ENCODE measurements at regions not wholly inside any gene's neighbourhood (a gene's known extent, or its start where the extent isn't known, plus 50 kb on each side); places are given as distances from the start of the nearest gene placed in this dataset.

DNA sequence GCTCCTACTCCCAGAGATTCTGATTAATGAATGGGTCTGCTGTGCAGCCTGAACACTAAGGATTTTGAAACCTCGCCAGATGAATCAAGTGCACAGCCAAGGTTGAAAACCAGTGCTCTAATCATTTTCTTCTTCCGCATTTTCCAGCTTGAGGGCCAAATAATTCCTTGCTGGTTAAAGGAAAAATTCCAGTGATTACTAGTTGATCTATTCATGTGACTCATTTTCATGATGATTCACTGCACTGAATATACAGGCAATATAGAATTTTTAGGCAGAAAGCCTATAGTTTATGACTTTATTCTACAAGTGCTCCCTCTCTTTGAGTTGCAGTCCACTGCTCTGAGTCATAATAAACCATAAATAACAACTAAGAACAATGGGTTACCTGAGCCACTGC, 80.6 kb upstream of the PROKR2 start:
- Histone ChIP-seq H3K27me3 (ENCODE audit: control insufficient read depth in 3 of 3, insufficient read depth in 3 of 3, low read depth in 1 of 3, low read length in 3 of 3) (no peaks in the 10 kb centered on the region), H3K79me1 (ENCODE audit: low read depth, low read length) (no peaks in the 10 kb centered on the region), H3K23ac (ENCODE audit: low read depth, low read length, poor library complexity) (no peak overlapping the region), H2BK120ac (ENCODE audit: low read depth, low read length) (no peak overlapping the region), H2AK5ac (ENCODE audit: low read depth, low read length) (no peak overlapping the region), H4K91ac (ENCODE audit: low read depth, low read length, poor library complexity) (no peak overlapping the region), H3K4ac (ENCODE audit: low read length) (no peak overlapping the region), H2BK12ac (ENCODE audit: low read length) (no peak overlapping the region), H2AFZ (ENCODE audit: low read length) (no peak overlapping the region), H2BK15ac (ENCODE audit: low read length) (no peak overlapping the region), H3K18ac (ENCODE audit: low read length) (no peak overlapping the region), H3K4me3 (ENCODE audit: low read length in 2 of 2) (no peak overlapping the region), H3K4me2 (ENCODE audit: insufficient read depth, low read length, poor library complexity, severe bottlenecking) (no peak overlapping the region), H3K36me3 (replicated peaks in 1 of 2; ENCODE audit: control insufficient read depth in 2 of 2, insufficient read depth in 2 of 2, low read length in 2 of 2) (no peaks in the 10 kb centered on the region), H3K4me1 (ENCODE audit: control insufficient read depth in 2 of 2, insufficient read depth in 1 of 2, low read depth in 1 of 2, low read length in 2 of 2) (peaks cover 0 to 4% of the 10 kb centered on the region in 2 donors), H3K27ac (replicated peaks; ENCODE audit: low read length) (no peak overlapping the region), H4K8ac (ENCODE audit: low read depth, low read length) (no peak overlapping the region), H3K9ac (ENCODE audit: low read depth, low read length, poor library complexity) (no peak overlapping the region), H3K14ac (ENCODE audit: low read length) (no peak overlapping the region), H2BK5ac (ENCODE audit: low read length) (no peak overlapping the region), H3K9me3 (replicated peaks in 1 of 2; ENCODE audit: control insufficient read depth in 2 of 2, insufficient read depth in 1 of 2, low read depth in 1 of 2, low read length in 2 of 2) (no peaks in the 10 kb centered on the region)
- DNase-seq (ENCODE audit: low spot score): no peak
- WGBS, 2 donors (ENCODE audit: extremely low coverage in 2 of 2, insufficient read length in 2 of 2, insufficient replicate concordance in 1 of 2): no CpG with 5 or more reads among the region's 2 CpGs

DNA sequence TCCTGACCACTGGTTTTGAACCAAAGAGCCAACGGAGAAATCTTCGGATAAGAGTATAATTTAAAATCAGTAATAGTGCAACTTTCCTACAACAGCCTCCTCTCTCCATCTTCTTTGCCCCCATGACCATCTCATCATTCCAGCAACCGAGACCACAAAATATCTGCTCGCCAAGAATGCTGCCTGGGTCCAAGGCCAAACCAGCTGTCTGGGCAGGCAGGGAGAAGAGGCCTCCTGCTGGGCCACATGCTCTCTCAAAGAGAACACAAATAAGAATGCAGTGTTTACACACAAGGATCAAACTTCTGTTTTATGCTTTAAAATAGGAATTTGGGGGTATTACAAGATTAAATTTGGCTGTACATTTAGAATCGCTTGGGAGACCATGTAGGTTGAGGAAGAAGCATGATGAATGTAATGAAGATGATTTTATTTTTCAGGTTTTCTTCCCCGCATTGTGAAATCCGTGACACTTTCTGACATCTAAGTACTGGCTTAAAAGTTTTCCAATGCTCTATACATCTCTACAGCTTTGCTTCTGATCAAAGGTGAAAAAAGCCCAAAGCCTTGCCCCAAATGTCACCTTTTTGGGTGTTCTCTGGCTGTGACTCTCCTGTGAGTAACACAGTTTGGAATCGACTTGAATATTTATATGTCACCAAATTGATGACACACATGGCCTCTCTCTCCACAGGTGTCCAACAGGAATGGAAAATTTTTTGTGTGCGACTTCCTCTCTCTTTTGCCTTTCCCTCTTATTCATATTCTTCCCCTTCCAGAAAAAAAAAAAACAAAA, 79.4 kb upstream of the PROKR2 start:
- H2BK12ac ChIP-seq (ENCODE audit: low read length): no peak overlapping the region
- no peak overlapping the region for H3K4me2 ChIP-seq (ENCODE audit: insufficient read depth, low read length, poor library complexity, severe bottlenecking)
- no peak overlapping the region for H3K23ac ChIP-seq (ENCODE audit: low read depth, low read length, poor library complexity)
- H3K27me3 ChIP-seq (ENCODE audit: control insufficient read depth in 3 of 3, insufficient read depth in 3 of 3, low read depth in 1 of 3, low read length in 3 of 3): peaks cover 0 to 7% (median 0%) of the 10 kb centered on the region in 3 experiments
- H3K4me3 ChIP-seq (ENCODE audit: low read length in 2 of 2): no peak overlapping the region
- no peak overlapping the region for H2BK15ac ChIP-seq (ENCODE audit: low read length)
- no peaks in the 10 kb centered on the region for H3K9me3 ChIP-seq (replicated peaks in 1 of 2; ENCODE audit: control insufficient read depth in 2 of 2, insufficient read depth in 1 of 2, low read depth in 1 of 2, low read length in 2 of 2)
- no peak overlapping the region for H2BK120ac ChIP-seq (ENCODE audit: low read depth, low read length)
- no peak overlapping the region for H3K14ac ChIP-seq (ENCODE audit: low read length)
- H3K4ac ChIP-seq (ENCODE audit: low read length): no peak overlapping the region
- no peak overlapping the region for H4K91ac ChIP-seq (ENCODE audit: low read depth, low read length, poor library complexity)
- no CpG with 5 or more reads among the region's 9 CpGs for WGBS, 2 donors (ENCODE audit: extremely low coverage in 2 of 2, insufficient read length in 2 of 2, insufficient replicate concordance in 1 of 2)
- no peak overlapping the region for H3K27ac ChIP-seq (replicated peaks; ENCODE audit: low read length)
- H3K18ac ChIP-seq (ENCODE audit: low read length): no peak overlapping the region
- no peak overlapping the region for H4K8ac ChIP-seq (ENCODE audit: low read depth, low read length)
- H2BK5ac ChIP-seq (ENCODE audit: low read length): no peak overlapping the region
- no peak overlapping the region for H2AK5ac ChIP-seq (ENCODE audit: low read depth, low read length)
- H2AFZ ChIP-seq (ENCODE audit: low read length): no peak overlapping the region
- DNase-seq (ENCODE audit: low spot score): no peak
- H3K4me1 ChIP-seq (ENCODE audit: control insufficient read depth in 2 of 2, insufficient read depth in 1 of 2, low read depth in 1 of 2, low read length in 2 of 2): peaks cover 0 to 11% of the 10 kb centered on the region in 2 donors
- H3K36me3 ChIP-seq (replicated peaks in 1 of 2; ENCODE audit: control insufficient read depth in 2 of 2, insufficient read depth in 2 of 2, low read length in 2 of 2): no peaks in the 10 kb centered on the region
- no peaks in the 10 kb centered on the region for H3K79me1 ChIP-seq (ENCODE audit: low read depth, low read length)
- H3K9ac ChIP-seq (ENCODE audit: low read depth, low read length, poor library complexity): no peak overlapping the region

DNA sequence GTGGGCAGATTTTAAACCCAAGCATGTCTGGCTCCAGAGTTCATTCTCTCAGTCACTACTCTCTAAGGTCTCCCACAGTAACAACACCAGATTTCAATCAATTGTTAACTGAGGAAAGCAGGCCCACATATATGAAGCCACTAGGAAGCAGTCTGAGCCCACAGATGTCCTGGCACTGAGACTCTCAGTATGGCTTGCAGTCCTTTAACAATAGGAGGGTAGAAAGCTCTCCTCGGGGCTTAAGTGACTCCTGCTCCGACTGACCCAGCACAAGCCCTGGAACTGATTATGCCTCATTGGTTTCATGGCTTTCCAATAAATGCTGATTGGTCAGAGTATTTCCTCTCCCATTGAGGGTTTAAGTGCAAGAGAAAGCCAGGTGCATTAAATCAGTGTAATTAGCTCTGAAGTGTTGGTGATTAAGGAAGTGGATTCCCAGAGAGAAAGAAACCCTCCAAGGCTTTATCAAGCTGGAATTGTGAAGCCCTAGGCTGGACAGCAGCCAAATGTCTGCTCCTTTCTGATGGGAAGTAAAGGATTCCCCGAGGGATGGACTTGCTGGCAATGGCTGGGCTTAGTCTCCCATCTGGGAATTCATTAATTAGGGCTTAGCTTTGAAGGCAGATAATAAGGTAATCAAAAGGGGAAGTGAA, 76.6 kb upstream of the PROKR2 start:
- Histone ChIP-seq H3K4me1 (ENCODE audit: control insufficient read depth in 2 of 2, insufficient read depth in 1 of 2, low read depth in 1 of 2, low read length in 2 of 2) (peaks cover 0 to 12% of the 10 kb centered on the region in 2 donors), H2AFZ (ENCODE audit: low read length) (no peak overlapping the region), H3K23ac (ENCODE audit: low read depth, low read length, poor library complexity) (no peak overlapping the region), H4K91ac (ENCODE audit: low read depth, low read length, poor library complexity) (no peak overlapping the region), H3K27me3 (ENCODE audit: control insufficient read depth in 3 of 3, insufficient read depth in 3 of 3, low read depth in 1 of 3, low read length in 3 of 3) (peaks cover 0 to 13% (median 0%) of the 10 kb centered on the region in 3 experiments), H3K36me3 (replicated peaks in 1 of 2; ENCODE audit: control insufficient read depth in 2 of 2, insufficient read depth in 2 of 2, low read length in 2 of 2) (no peaks in the 10 kb centered on the region), H3K27ac (replicated peaks; ENCODE audit: low read length) (peak overlapping the region; percentile 64), H4K8ac (ENCODE audit: low read depth, low read length) (no peak overlapping the region), H3K9me3 (replicated peaks in 1 of 2; ENCODE audit: control insufficient read depth in 2 of 2, insufficient read depth in 1 of 2, low read depth in 1 of 2, low read length in 2 of 2) (no peaks in the 10 kb centered on the region), H3K18ac (ENCODE audit: low read length) (no peak overlapping the region), H2BK120ac (ENCODE audit: low read depth, low read length) (no peak overlapping the region), H3K79me1 (ENCODE audit: low read depth, low read length) (no peaks in the 10 kb centered on the region), H2BK12ac (ENCODE audit: low read length) (no peak overlapping the region), H2BK15ac (ENCODE audit: low read length) (no peak overlapping the region), H3K4ac (ENCODE audit: low read length) (no peak overlapping the region), H3K4me3 (ENCODE audit: low read length in 2 of 2) (no peak overlapping the region), H3K14ac (ENCODE audit: low read length) (no peak overlapping the region), H2AK5ac (ENCODE audit: low read depth, low read length) (no peak overlapping the region), H3K9ac (ENCODE audit: low read depth, low read length, poor library complexity) (no peak overlapping the region), H3K4me2 (ENCODE audit: insufficient read depth, low read length, poor library complexity, severe bottlenecking) (no peak overlapping the region), H2BK5ac (ENCODE audit: low read length) (no peak overlapping the region)
- WGBS, 2 donors (ENCODE audit: extremely low coverage in 2 of 2, insufficient read length in 2 of 2, insufficient replicate concordance in 1 of 2): no CpG with 5 or more reads among the region's 3 CpGs
- DNase-seq (ENCODE audit: low spot score): peak; percentile 51

DNA sequence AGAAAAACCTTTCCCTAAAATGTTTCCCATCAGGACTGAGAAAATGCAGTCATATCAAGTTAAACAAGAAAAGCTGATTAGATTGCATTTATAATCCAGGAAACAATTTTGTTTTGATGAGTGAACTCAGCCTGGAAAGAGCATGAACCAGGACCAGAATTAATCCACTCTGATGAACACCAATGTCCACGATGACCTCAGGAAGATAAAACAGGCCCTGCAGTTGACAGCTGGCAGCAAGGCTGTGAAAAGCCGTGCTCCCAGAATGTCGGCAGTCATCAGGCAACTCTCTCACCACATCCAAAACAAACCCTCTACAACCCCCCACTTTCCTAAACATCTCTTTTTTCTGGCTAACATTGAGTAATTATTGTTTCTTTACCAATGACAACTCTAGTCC, 74.0 kb upstream of the PROKR2 start:
- DNase-seq (ENCODE audit: low spot score): no peak
- Histone ChIP-seq H4K8ac (ENCODE audit: low read depth, low read length) (no peak overlapping the region), H2BK12ac (ENCODE audit: low read length) (no peak overlapping the region), H3K9me3 (replicated peaks in 1 of 2; ENCODE audit: control insufficient read depth in 2 of 2, insufficient read depth in 1 of 2, low read depth in 1 of 2, low read length in 2 of 2) (no peaks in the 10 kb centered on the region), H3K4me1 (ENCODE audit: control insufficient read depth in 2 of 2, insufficient read depth in 1 of 2, low read depth in 1 of 2, low read length in 2 of 2) (peaks cover 0 to 12% of the 10 kb centered on the region in 2 donors), H3K18ac (ENCODE audit: low read length) (no peak overlapping the region), H3K4ac (ENCODE audit: low read length) (no peak overlapping the region), H3K27me3 (ENCODE audit: control insufficient read depth in 3 of 3, insufficient read depth in 3 of 3, low read depth in 1 of 3, low read length in 3 of 3) (peaks cover 0 to 13% (median 0%) of the 10 kb centered on the region in 3 experiments), H2AFZ (ENCODE audit: low read length) (no peak overlapping the region), H2BK15ac (ENCODE audit: low read length) (no peak overlapping the region), H4K91ac (ENCODE audit: low read depth, low read length, poor library complexity) (no peak overlapping the region), H3K23ac (ENCODE audit: low read depth, low read length, poor library complexity) (no peak overlapping the region), H3K79me1 (ENCODE audit: low read depth, low read length) (no peaks in the 10 kb centered on the region), H2BK5ac (ENCODE audit: low read length) (no peak overlapping the region), H3K27ac (replicated peaks; ENCODE audit: low read length) (no peak overlapping the region), H3K9ac (ENCODE audit: low read depth, low read length, poor library complexity) (no peak overlapping the region), H2BK120ac (ENCODE audit: low read depth, low read length) (no peak overlapping the region), H3K4me3 (ENCODE audit: low read length in 2 of 2) (no peak overlapping the region), H3K14ac (ENCODE audit: low read length) (no peak overlapping the region), H3K36me3 (replicated peaks in 1 of 2; ENCODE audit: control insufficient read depth in 2 of 2, insufficient read depth in 2 of 2, low read length in 2 of 2) (no peaks in the 10 kb centered on the region), H3K4me2 (ENCODE audit: insufficient read depth, low read length, poor library complexity, severe bottlenecking) (no peak overlapping the region), H2AK5ac (ENCODE audit: low read depth, low read length) (no peak overlapping the region)
- no CpG with 5 or more reads among the region's 3 CpGs for WGBS, 2 donors (ENCODE audit: extremely low coverage in 2 of 2, insufficient read length in 2 of 2, insufficient replicate concordance in 1 of 2)
